DND-41 (cell line): ENCODE measurements at regions not wholly inside any gene's neighbourhood (a gene's known extent, or its start where the extent isn't known, plus 50 kb on each side); places are given as distances from the start of the nearest gene placed in this dataset.

Experiments used
- CTCF ChIP-seq: IDR thresholded peaks from 2 replicates; pipeline ENCODE4 v1.5.1; 2012; ENCODE audit warnings: borderline replicate concordance, low read length, moderate library complexity, mild to moderate bottlenecking; ENCODE audit not compliant: poor library complexity, severe bottlenecking; ENCODE audit errors: extremely low read depth
- EZH2 ChIP-seq: IDR thresholded peaks from 3 replicates; pipeline ENCODE4 v1.6.1; 2012; ENCODE audit warnings: borderline replicate concordance, low read depth, mild to moderate bottlenecking, moderate library complexity, low read length, inconsistent platforms; ENCODE audit not compliant: severe bottlenecking

DNA sequence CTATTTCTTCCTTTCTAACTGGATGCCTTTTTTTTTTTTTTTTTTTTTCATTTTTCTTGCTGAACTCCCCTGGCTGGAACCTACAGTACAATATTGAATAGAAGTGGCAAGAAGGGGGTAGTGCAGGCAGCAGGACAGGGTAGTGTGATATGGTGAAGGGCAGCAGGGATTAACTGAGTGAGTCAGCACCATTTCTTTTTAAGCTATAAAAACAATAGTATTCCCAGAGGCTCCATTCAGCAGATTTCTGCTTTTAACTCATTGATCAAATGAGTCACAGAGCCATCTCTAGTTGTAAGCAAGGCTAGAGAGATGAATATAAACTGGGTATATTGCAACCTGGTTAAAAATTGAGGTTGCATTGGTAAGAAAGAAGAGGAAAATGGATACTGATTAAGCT is 53.6 kb upstream of the SETD7 start:
- TF ChIP-seq CTCF (no peak), EZH2 (no peak)
